Body of pancreas (tissue), 4 donors: ENCODE measurements at regions not wholly inside any gene's neighbourhood (a gene's known extent, or its start where the extent isn't known, plus 50 kb on each side); places are given as distances from the start of the nearest gene placed in this dataset.

Source experiments
- CTCF ChIP-seq, 7 experiments: fragments of 450-650 bp in 4 of 7; fragments of 200-600 bp in 3 of 7; sonication (generic) in 3 of 7; IDR thresholded peaks; one replicate each; pipeline ENCODE4 v1.5.1; 2016 to 2019; ENCODE audit warnings: antibody characterized with exemption in 7 of 7
- POLR2A ChIP-seq, 3 donors: fragments of 450-650 bp; IDR thresholded peaks; one replicate each; pipeline ENCODE4 v1.6.1; 2016; ENCODE audit warnings: antibody characterized with exemption in 3 of 3, mild to moderate bottlenecking in 2 of 3

GRCh38 chr3:89560568-89560967, 453.1 kb downstream of the EPHA3 start:
- TF ChIP-seq CTCF (IDR thresholded peaks at IDR 0.05) (no peak), POLR2A (IDR thresholded peaks at IDR 0.05) (no peak)
